ENCODE measurements at regions not wholly inside any gene's neighbourhood (a gene's known extent, or its start where the extent isn't known, plus 50 kb on each side); places are given as distances from the start of the nearest gene placed in this dataset.
A peak's percentile ranks its signal among the peaks of the same experiment; 100 is the strongest.

DNA sequence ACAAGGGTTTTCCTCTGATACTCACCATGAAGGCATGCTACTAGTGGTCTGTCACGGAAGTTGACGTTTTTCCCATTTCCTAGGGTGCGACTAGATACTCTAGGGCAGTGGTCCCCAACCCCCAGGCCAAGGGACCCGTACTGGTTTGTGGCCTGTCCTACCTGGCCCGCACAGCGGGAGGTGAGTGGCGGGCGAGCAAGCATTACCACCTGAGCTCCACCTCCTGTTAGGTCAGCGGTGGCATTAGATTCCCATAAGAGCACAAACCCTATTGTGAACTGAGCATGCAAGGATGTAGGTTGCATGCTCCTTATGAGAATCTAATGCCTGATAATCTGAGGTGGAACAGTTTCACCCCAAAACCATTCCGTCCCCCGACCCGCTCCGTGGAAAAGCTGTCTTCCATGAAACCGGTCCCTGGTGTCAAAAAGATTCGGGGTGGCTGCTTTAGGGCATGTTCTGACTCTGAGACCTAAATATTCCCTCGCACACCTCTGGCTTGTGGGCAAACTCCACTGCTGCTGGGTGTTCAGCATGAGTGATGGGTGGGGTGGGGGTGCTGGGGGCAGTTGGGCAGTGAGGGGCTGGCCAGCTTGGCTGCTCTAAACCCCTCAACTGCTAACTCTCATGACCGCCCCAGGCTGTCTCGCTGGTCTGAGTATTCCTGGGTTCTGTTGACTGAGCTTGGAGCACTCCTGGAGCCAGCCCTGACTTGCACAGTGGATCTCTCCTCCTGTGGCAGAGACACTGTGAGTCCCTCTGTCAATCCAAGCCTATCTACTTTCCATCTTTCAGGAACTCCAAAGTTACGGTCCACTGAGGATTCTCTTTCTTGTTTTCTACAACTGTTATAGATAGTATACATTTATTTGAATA lies 78.3 kb upstream of the NEK6 start:
- no peak for DNase-seq

DNA sequence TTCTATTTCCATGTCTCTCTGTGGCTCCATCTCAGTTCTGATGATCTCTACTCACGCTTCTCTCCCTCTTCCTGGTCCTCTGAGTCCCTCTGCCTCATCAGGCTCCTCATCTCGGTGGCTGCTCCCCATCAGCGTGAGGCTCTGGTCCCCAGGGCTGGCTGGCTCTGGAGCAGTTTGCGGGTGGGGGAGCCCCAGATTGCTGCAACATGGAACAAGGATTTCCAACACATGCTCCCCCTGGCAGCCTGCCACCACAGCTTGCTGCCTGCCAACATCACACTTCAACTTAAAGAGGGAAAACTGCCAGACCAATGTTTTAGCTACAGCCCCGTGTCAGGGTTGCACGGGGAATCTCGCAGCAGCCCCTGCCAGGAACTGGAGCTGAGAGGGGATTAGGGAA lies 77.2 kb upstream of the NEK6 start:
- DNase-seq = no peak

GRCh38 chr9:124182741-124183140 lies 75.0 kb upstream of the NEK6 start:
- DNase-seq = no peak

- DNase-seq = no peak
Observed at GRCh38 chr9:124183772-124184171, 74.0 kb upstream of the NEK6 start.

DNA sequence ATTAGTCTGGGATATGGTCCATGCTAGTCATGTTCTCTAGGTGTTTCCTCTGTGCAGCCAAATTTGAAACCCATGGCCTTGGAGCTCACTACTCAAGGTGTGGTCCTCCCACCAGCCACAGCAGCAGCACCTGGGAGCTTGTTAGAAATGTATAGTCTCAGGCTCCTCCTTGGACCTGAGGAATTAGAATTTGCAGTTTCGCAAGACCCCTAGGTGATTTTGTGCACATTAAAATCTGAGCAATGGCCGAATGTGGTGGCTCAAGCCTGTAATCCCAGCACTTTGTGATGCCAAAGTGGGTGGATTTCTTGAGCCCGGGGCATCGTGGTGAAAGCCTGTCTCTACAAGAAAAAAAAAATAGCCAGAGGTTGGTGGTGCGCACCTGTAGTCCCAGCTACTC lies 72.3 kb upstream of the NEK6 start:
- DNase-seq = no peak

- DNase-seq = no peak
Observed at GRCh38 chr9:124187311-124187710, 70.4 kb upstream of the NEK6 start.

DNA sequence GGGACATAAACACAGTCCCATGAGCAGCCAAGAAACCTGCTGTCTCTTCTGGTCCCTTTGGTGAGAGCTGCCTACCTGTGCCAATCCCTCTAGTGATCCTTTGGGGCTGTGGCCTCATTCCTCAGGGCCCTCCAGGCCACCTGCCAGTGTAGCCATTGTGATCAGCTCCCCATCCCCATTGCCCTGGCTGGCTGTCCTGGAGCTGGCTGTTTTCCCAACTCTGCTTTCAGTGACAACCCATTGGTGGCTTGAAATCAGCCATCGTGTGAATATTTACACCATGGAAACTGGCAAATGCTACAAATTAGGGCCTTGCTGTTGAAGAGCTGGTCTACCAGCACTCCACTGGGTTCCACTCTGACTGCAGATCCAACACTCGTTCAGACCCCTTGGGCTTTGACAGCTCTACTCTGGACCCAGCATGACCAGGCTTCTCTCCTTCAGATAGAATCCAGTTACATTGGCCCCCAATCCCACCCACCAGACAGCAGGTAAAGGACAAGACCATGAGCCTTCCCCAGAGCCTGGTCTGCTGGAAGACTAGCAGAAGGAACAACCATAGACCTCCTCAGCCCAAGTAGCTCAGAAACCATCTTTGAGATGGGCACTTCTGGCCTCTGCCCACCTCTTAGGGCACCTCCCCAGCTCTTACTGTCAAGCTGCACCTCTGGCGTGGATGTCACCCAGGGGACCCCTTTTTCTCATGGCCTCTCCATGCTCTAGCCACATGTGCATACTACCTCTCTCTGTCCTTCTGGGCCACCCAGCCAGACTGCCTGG lies 69.2 kb upstream of the NEK6 start:
- no peak for DNase-seq

DNA sequence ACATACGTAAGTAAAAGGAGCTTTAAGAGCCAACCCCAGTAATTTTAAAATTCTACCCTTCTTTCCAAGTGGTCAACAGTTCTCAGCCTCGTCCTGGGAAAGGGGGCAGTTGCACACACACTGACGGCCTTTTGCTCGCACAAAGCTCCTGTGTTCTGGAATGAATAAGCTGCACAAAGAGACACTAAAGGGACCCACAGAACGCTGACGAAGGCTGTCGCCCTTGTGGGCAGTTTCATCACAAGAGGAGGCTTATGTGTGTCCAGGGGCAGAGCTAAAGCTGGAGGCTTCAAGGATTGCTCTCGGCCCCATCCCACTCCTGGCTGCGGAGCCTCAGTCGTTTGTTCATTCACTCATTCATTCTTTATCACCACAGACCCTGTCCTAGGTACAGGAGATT lies 67.0 kb upstream of the NEK6 start:
- DNase-seq = no peak

DNA sequence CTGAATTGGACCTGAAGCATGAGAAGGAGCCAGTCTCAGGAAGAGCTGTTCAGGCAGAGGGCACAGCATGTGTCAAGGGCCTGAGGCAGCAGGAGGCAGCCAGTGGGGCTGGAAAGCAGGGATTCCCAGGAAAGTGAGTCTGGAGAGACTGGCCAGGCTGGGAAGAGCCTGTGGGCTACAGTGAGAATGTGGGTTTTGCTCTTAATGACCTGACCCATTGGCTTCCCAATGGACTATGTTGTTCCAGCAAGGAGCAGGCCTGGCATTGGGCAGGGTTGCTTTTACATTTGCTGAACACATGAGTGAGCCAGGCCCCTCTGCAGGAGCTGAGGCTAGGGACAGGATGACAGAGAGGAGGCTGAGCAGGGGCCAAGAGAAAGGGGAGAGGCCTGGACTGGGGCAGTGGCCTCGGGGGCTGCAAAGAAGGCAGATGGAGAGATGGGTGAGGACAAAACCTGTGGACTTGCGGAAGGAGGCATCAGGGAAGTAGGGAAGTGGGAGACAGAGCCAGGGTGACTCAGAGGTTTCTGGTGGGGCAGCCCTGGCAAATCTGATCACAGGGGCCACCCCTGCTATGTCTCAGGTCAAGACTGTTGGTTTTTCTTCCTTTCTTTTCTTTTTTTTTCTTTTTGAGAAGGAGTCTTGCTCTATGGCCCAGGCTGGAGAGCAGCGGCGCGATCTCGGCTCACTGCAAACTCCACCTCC lies 65.9 kb upstream of the NEK6 start:
- DNase-seq = no peak

GRCh38 chr9:124196814-124197176 lies 61.0 kb upstream of the NEK6 start:
- DNase-seq = peak; percentile 3

- peak; percentile 26 for DNase-seq
Observed at GRCh38 chr9:124197177-124198095, 60.3 kb upstream of the NEK6 start.

DNA sequence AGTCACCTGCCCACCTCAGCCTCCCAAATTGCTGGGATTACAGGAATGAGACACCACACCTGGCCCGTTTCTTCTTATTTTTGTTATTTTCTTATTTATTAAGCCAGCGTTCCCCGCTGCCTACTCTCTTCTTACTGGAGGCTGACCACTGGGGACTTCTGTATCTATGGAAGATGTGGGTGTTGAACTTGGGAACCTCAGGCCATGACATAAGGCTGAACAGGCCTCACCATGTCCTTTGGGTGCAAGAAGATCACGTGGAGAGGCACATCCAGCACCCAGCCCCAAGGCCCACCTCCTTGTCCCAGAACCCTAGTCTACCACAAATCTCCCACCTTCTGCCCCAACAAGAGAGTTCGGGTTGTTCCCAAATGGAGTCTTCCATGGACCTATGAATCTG lies 59.4 kb upstream of the NEK6 start:
- peak; percentile 6 for DNase-seq

DNA sequence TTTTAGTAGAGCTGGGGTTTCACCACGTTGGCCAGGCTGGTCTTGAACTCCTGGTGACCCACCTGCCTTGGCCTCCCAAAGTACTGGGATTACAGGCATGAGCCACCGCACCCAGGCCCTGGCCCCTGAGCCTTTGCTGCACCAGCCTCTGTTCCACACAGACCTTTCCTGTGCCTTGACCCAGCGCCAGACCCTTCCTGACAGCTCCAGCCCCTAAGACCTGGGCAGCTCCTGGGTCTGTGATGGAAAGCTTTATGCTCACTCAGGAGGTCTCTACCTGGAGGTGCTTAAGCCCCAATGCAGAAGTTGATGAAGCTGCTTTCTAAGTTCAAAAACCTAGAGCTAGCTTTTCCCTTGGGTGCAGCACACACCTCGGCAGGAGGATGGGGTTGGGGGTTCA lies 58.8 kb upstream of the NEK6 start:
- peak; percentile 14 for DNase-seq

DNA sequence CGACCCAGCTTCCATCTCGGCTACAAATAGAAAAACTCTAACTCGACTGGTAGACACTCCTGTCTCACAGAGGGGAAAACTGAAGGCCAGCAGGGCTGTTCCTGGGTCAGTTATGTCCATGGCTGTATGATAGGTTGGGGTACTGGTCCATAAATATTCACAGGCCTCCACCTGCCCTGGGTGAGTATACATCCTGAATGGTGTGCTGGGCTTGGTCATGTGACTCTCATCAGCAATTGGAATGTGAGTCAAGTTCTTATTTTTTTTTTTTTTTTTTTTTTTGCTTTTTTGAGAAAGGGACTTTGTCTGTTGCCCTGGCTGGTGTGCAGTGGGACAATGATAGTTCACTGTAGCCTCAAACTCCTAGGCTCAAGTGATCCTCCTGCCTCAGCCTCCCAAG lies 58.3 kb upstream of the NEK6 start:
- DNase-seq = no peak

GRCh38 chr9:124202447-124202971 lies 55.2 kb upstream of the NEK6 start:
- DNase-seq = peak; percentile 67

GRCh38 chr9:124205686-124206352 lies 51.9 kb upstream of the NEK6 start:
- no peak for DNase-seq

DNA sequence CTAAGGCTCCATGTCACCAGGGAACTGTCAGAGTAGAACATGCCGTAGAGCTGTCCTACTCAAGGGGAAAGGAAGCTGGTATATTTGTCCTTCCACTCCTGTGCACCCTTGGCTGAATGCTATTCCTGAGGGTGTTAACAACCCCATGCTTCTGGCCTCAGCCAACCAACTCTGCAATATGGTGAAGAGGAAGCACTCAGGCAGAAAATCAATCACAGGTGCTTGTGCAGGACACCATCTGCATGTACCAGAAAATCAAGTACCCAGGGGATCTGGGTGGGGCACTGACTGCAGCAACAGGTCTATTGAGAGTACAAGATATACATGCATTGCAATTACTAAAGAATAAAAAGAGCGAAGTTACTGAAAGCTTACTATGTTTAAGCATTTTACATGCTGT lies 51.4 kb upstream of the NEK6 start:
- DNase-seq = no peak
